ENCODE measurements at regions not wholly inside any gene's neighbourhood (a gene's known extent, or its start where the extent isn't known, plus 50 kb on each side); places are given as distances from the start of the nearest gene placed in this dataset.

GRCh38 chr4:186826846-186827533 lies 103.3 kb upstream of the FAT1 start:
- Histone ChIP-seq H3K27me3 (no peaks in the 10 kb centered on the region), H3K4me1 (ENCODE audit: control insufficient read depth in 1 of 2, insufficient read depth in 1 of 2, low read depth in 1 of 2, low read length in 1 of 2) (no peaks in the 10 kb centered on the region), H3K27ac (no peak overlapping the region), H3K4me3 (ENCODE audit: low read depth in 1 of 2, low read length in 1 of 2) (no peak overlapping the region), H3K36me3 (no peaks in the 10 kb centered on the region), H3K9me3 (no peaks in the 10 kb centered on the region)
- TF ChIP-seq, protein P1, sequence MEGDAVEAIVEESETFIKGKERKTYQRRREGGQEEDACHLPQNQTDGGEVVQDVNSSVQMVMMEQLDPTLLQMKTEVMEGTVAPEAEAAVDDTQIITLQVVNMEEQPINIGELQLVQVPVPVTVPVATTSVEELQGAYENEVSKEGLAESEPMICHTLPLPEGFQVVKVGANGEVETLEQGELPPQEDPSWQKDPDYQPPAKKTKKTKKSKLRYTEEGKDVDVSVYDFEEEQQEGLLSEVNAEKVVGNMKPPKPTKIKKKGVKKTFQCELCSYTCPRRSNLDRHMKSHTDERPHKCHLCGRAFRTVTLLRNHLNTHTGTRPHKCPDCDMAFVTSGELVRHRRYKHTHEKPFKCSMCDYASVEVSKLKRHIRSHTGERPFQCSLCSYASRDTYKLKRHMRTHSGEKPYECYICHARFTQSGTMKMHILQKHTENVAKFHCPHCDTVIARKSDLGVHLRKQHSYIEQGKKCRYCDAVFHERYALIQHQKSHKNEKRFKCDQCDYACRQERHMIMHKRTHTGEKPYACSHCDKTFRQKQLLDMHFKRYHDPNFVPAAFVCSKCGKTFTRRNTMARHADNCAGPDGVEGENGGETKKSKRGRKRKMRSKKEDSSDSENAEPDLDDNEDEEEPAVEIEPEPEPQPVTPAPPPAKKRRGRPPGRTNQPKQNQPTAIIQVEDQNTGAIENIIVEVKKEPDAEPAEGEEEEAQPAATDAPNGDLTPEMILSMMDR (IDR thresholded peaks at IDR 0.05) = no peak

DNA sequence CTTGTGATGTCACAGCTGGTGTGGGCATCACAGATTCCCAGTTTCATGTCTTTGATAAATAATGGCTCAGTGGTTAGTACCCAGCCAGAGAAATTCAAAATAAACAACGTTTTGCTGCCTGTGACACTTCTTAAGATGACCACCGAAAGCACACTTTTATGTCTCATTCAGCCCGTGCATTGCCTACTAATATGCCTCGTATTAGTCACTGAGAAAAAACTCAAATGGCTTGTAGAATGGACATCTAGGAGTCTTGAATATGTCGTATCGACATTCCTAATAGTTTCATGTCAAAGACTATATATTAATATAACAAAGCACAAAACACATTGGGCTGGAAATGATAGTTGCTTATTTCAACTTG lies 103.9 kb upstream of the FAT1 start:
- no peak overlapping the region for H3K27ac ChIP-seq
- H3K9me3 ChIP-seq = no peaks in the 10 kb centered on the region
- H3K4me3 ChIP-seq (ENCODE audit: low read depth in 1 of 2, low read length in 1 of 2) = no peak overlapping the region
- no peaks in the 10 kb centered on the region for H3K36me3 ChIP-seq
- TF ChIP-seq, protein P1 (IDR thresholded peaks at IDR 0.05) = no peak
- no peaks in the 10 kb centered on the region for H3K27me3 ChIP-seq
- H3K4me1 ChIP-seq (ENCODE audit: control insufficient read depth in 1 of 2, insufficient read depth in 1 of 2, low read depth in 1 of 2, low read length in 1 of 2) = no peaks in the 10 kb centered on the region

- TF ChIP-seq, protein P1 (IDR thresholded peaks at IDR 0.05) = no peak
- H3K27ac ChIP-seq = no peak overlapping the region
Measured at GRCh38 chr4:186829097-186829496, 105.4 kb upstream of the FAT1 start.

GRCh38 chr4:186829740-186830449 lies 106.2 kb upstream of the FAT1 start:
- TF ChIP-seq, protein P1 (IDR thresholded peaks at IDR 0.05) = no peak
- Histone ChIP-seq H3K4me1 (ENCODE audit: control insufficient read depth in 1 of 2, insufficient read depth in 1 of 2, low read depth in 1 of 2, low read length in 1 of 2) (no peaks in the 10 kb centered on the region), H3K27ac (no peak overlapping the region), H3K9me3 (no peaks in the 10 kb centered on the region), H3K4me3 (ENCODE audit: low read depth in 1 of 2, low read length in 1 of 2) (no peak overlapping the region), H3K27me3 (no peaks in the 10 kb centered on the region), H3K36me3 (no peaks in the 10 kb centered on the region)

More at GRCh38 chr4:186829097-186829496, 105.4 kb upstream of the FAT1 start:
- H3K9me3 ChIP-seq = no peaks in the 10 kb centered on the region
- H3K4me3 ChIP-seq (ENCODE audit: low read depth in 1 of 2, low read length in 1 of 2) = no peak overlapping the region
- no peaks in the 10 kb centered on the region for H3K4me1 ChIP-seq (ENCODE audit: control insufficient read depth in 1 of 2, insufficient read depth in 1 of 2, low read depth in 1 of 2, low read length in 1 of 2)
- H3K27me3 ChIP-seq = no peaks in the 10 kb centered on the region
- no peaks in the 10 kb centered on the region for H3K36me3 ChIP-seq

GRCh38 chr4:186831574-186831973 lies 107.9 kb upstream of the FAT1 start:
- Histone ChIP-seq H3K36me3 (no peaks in the 10 kb centered on the region), H3K27me3 (no peaks in the 10 kb centered on the region), H3K9me3 (no peaks in the 10 kb centered on the region), H3K4me1 (ENCODE audit: control insufficient read depth in 1 of 2, insufficient read depth in 1 of 2, low read depth in 1 of 2, low read length in 1 of 2) (no peaks in the 10 kb centered on the region), H3K27ac (no peak overlapping the region), H3K4me3 (ENCODE audit: low read depth in 1 of 2, low read length in 1 of 2) (no peak overlapping the region)
- TF ChIP-seq, protein P1 (IDR thresholded peaks at IDR 0.05) = no peak

All from neutrophil (primary cell).